ENCODE measurements at regions not wholly inside any gene's neighbourhood (a gene's known extent, or its start where the extent isn't known, plus 50 kb on each side); places are given as distances from the start of the nearest gene placed in this dataset.
"Not testable (repeated sequence)": the region's sequence is repeated elsewhere in the genome, so short reads cannot be mapped to it uniquely, and the experiment has no call there.

DNA sequence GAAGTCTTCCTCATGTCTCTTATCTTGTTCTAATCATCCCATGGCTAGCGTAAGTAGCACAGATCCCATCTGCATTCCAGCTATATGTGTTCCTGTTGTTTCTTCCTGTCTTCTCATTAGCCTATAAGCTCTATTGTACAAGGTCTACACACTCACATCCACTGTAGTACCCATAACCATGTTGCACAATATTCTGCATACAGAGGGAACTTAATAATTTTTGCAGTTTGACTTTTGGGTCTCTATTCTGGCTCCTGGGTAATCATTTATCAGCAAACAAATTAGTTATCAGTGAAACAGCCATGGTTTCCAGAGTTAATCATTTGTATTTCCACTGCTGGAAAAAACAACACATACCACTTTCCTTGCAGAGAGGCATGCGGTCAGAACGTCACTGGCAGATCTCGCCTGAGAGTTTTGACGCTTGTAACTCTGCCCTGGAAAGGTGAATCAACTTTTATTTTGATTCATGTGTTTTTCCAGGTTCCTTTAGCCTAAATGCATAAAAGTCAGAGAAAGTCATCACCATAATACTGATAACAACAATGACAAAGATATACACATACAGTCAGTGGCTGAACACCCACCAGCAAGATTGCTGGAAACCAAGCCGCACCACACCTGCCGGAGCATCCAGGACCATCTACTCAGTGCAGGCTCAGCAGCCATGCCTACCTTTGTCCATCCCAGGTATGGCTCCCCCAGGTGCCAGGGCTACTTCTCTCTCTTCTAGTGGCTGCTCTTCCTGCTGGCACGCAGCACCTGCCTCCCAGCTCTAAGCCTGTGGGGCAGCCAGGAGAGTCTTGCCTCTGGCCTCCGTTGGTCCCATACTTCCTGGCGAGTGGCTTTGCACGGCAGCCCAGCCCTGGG lies 158.2 kb downstream of the QRSL1 start:
- Histone ChIP-seq H3K36me3 (no peaks in the 10 kb centered on the region), H3K4me1 (no peaks in the 10 kb centered on the region), H3K4me3 (no peak overlapping the region), H3K27me3 (no peaks in the 10 kb centered on the region), H3K9me3 (no peaks in the 10 kb centered on the region), H3K27ac (no peak overlapping the region)
- intact Hi-C loops (cut with DNase I): no loop called here
- TF ChIP-seq, protein P1, sequence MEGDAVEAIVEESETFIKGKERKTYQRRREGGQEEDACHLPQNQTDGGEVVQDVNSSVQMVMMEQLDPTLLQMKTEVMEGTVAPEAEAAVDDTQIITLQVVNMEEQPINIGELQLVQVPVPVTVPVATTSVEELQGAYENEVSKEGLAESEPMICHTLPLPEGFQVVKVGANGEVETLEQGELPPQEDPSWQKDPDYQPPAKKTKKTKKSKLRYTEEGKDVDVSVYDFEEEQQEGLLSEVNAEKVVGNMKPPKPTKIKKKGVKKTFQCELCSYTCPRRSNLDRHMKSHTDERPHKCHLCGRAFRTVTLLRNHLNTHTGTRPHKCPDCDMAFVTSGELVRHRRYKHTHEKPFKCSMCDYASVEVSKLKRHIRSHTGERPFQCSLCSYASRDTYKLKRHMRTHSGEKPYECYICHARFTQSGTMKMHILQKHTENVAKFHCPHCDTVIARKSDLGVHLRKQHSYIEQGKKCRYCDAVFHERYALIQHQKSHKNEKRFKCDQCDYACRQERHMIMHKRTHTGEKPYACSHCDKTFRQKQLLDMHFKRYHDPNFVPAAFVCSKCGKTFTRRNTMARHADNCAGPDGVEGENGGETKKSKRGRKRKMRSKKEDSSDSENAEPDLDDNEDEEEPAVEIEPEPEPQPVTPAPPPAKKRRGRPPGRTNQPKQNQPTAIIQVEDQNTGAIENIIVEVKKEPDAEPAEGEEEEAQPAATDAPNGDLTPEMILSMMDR (IDR thresholded peaks at IDR 0.05): no peak
- TF ChIP-seq POLR2AphosphoS5 (IDR thresholded peaks at IDR 0.05; ENCODE audit: insufficient read depth in 1 of 2, low read depth in 1 of 2) (no peak), POLR2A (IDR thresholded peaks at IDR 0.05) (no peak)
- no peak for DNase-seq (ENCODE audit: extremely low spot score in 2 of 2)

DNA sequence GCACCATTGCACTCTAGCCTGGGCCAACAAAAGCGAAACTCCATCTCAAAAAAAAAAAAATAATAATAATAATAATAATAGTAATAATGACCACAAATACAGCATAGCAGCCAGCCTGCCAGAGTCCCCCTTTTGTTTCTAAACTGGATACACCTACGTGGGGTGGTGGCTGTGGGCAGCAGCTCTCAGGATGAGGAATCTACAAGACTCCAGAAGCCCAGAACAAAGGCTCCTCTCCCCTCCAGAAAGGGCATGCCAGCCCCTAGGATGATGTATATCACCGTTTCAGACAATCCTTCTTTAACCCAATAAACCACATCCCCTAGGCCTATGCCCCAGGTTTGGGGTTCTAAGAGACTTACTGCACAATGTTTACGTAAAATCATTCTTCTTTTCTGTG lies 155.9 kb downstream of the QRSL1 start:
- no peak for DNase-seq (ENCODE audit: extremely low spot score in 2 of 2)
- no peaks in the 10 kb centered on the region for H3K36me3 ChIP-seq
- H3K27ac ChIP-seq: no peak overlapping the region
- intact Hi-C loops (cut with DNase I): no loop called here
- H3K4me1 ChIP-seq: no peaks in the 10 kb centered on the region
- H3K27me3 ChIP-seq: no peaks in the 10 kb centered on the region
- TF ChIP-seq, protein P1 (IDR thresholded peaks at IDR 0.05): no peak
- TF ChIP-seq POLR2AphosphoS5 (IDR thresholded peaks at IDR 0.05; ENCODE audit: insufficient read depth in 1 of 2, low read depth in 1 of 2) (no peak), POLR2A (IDR thresholded peaks at IDR 0.05) (no peak)
- H3K4me3 ChIP-seq: no peak overlapping the region
- no peaks in the 10 kb centered on the region for H3K9me3 ChIP-seq

DNA sequence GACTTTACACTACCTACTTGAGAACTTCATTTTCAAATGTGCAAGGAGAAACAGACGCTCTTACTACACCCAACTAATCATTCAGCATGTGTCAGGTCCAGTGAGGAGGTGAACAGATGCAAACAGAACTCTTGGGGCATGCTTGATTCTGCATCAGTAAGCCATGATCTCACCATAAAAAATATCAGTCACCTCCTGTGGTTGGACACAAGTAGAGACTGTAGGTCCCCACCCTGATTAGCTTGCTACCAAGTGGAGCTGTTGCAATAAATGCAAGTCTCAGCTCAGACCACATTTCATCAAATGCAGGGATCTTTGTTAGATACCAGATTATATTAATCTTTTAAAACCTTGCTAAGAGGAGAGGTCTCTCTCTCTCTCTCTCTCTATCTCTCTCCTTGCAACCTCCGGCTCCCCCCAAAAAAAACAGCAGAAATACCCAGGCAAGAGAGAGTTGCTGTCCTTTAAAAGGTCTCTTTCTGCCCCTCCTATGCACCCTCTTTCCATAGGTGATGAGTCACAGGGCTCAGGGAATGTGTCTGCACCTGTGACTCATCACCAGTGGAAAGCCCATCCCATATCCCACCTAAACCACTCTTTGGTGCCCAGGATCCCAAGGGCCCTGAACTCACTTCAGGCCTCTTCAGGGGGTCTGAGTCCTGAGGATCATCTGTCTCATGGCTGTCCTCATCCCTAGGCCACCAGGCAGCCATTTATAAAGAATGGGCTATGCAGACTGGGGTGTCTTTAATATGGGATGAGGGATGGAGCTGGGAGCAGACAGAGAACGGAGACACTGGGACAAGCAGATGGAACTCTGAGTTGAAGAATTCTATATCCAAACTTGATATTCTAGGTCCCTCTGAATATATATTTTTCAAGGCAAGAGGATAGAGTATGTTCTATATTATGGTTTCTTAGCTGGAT lies 154.5 kb downstream of the QRSL1 start:
- no peak for DNase-seq (ENCODE audit: extremely low spot score in 2 of 2)
- Histone ChIP-seq H3K27me3 (no peaks in the 10 kb centered on the region), H3K27ac (no peak overlapping the region), H3K36me3 (no peaks in the 10 kb centered on the region), H3K9me3 (no peaks in the 10 kb centered on the region), H3K4me3 (no peak overlapping the region), H3K4me1 (no peaks in the 10 kb centered on the region)
- TF ChIP-seq, protein P1 (IDR thresholded peaks at IDR 0.05): no peak
- TF ChIP-seq POLR2AphosphoS5 (IDR thresholded peaks at IDR 0.05; ENCODE audit: insufficient read depth in 1 of 2, low read depth in 1 of 2) (no peak), POLR2A (IDR thresholded peaks at IDR 0.05) (no peak)
- intact Hi-C loops (cut with DNase I): no loop called here

DNA sequence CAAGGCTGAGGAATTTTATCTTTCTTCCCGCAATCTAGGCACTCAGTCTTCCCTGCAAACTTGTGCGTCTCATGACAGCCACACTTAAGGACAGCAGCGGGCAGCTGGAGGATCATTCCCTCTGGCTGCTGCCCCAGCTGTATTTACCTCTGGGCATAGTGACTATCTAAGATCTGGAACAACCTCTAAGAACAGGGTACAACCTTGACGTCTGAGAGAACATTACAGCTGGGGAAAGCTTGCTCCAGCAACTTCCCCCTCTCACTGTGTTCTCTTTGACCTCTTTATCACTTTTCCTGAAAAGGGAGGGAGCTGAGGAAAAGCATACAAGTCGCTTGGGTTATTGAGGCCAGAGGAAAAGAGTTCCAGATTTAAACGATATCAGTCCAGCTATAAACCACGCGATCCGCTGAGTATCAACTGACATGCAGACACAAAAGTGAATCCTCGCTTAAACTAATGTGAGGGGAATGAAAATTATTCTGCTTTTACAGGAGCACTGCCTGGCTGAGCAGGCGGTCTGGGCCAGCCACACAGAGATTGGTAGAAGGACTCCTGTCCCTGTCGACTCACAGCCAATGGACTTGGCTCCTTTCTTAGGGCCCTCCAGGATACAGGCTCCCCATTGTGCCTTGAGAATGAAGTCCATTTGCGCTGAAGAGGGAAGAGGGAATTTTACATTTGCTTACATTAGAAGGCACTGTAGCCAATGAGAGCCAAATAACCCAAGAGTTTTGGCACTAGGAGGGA lies 153.3 kb downstream of the QRSL1 start:
- H3K4me1 ChIP-seq: no peaks in the 10 kb centered on the region
- no peaks in the 10 kb centered on the region for H3K9me3 ChIP-seq
- TF ChIP-seq, protein P1 (IDR thresholded peaks at IDR 0.05): no peak
- TF ChIP-seq POLR2A (IDR thresholded peaks at IDR 0.05) (no peak), POLR2AphosphoS5 (IDR thresholded peaks at IDR 0.05; ENCODE audit: insufficient read depth in 1 of 2, low read depth in 1 of 2) (no peak)
- no peaks in the 10 kb centered on the region for H3K36me3 ChIP-seq
- intact Hi-C loops (cut with DNase I): no loop called here
- H3K4me3 ChIP-seq: no peak overlapping the region
- no peaks in the 10 kb centered on the region for H3K27me3 ChIP-seq
- no peak for DNase-seq (ENCODE audit: extremely low spot score in 2 of 2)
- H3K27ac ChIP-seq: no peak overlapping the region

DNA sequence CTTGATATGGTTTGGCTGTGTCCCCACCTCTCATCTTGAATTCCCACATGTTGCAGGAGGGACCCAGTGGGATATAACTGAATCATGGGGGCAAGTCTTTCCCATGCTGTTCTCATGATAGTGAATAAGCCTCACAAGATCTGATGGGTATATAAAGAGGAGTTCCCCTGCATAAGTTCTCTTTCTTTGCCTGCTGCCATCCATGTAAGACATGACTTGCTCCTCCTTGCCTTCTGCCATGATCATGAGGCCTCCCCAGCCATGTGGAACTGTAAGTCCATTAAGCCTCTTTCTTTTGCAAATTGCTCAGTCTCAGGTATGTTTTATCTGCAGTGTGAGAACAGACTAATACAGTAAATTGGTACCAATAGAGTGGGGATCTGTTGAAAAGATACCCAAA lies 150.2 kb downstream of the QRSL1 start:
- H3K36me3 ChIP-seq; H3K4me1 ChIP-seq; H3K27me3 ChIP-seq; H3K4me3 ChIP-seq; intact Hi-C loops (cut with DNase I); DNase-seq (ENCODE audit: extremely low spot score in 2 of 2); H3K9me3 ChIP-seq; H3K27ac ChIP-seq: not testable (repeated sequence)
